HG02970 (cell line): ENCODE measurements at regions not wholly inside any gene's neighbourhood (a gene's known extent, or its start where the extent isn't known, plus 50 kb on each side); places are given as distances from the start of the nearest gene placed in this dataset.

Experiments
- ATAC-seq: cut with Tn5 transposase; IDR thresholded peaks from one replicate; pipeline ENCODE4 v1.9.1; 2021; ENCODE audit warnings: mild to moderate bottlenecking, moderate library complexity, moderate number of reproducible peaks; ENCODE audit not compliant: unreplicated experiment, low FRiP score

DNA sequence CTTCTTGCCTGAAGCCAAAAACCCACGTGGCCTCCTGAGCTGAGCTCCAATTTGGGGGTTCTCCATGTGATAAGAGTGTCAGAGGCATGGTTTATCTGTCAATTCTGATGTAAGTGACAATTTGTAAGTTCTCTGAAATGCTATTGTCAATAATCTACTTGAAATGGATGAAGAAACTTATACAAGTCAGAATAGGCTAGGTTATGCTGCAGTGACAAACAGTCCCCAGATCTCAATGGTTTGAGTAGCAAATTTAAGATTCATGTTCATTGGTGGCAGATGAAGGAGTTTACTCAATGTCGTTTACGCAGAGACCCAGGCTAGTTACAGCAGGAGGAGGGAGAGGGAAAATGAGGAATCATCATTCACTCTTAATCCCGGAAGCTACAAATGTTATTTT, 352.4 kb downstream of the KIF16B start:
- ATAC-seq = no peak

DNA sequence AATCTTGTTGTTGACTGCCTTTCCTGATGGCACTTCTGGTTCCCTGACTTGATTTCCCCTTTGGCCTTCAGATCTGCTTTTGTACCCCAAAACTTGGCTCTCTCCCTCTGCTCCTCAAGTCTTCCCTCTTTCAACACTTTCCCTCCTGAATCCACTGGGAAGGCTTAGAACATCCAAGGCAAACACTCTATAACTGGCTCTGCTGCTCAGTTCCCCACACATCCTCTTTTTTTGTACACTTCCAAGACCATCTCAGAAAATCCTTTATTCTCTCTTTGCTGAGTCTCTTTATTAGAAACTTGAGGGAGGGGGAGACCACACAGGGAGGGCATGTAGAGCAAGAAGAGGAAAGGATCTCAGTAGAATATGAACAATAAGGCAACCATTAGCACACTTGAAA, 354.1 kb downstream of the KIF16B start:
- no peak for ATAC-seq

DNA sequence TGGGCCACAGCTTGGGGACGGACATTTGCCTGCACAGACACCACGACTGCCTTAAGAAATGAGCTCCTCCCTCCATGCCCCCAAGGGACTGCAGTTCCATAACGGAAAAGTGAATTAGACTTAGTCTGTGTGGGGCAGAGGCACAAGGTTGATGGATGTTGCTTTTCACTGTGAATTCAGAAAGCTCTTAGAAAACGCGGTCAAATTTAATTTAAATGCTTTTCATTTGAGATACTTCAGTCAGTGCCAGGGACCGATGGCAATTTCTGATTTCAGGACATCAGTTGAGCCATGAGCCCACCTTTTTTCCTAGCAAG, 356.4 kb downstream of the KIF16B start:
- no peak for ATAC-seq

DNA sequence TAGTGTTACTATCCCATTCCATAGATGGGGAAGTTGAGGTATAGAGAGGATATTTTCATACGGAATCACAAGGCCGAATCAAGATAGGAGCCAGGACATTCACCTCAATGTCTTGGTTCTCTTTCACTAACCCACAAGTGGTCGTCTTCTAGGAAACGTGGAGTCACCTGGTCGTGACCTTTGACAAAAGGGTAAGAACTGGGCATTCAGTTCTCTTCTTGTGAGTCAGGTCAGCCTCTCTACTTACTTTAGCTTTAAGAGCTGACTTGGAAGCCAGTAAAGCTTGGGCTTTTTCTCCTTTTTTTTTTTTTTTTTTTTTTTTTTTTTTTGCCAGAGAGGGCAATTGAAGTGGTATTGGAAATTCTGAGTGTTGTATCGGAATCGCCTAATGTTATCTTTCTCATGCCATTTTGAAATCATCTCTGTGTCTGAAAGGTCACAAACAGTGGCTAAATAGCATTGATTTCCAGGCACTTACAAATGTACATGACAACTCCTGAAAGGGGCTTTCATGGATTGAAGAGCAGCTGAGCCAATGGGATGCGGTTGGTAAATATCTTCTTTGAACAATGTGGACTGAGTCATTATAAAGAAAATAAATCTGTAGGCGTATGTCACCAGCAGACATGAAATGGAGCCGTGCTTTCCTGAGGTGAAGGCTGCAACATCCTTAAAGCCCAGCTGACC, 356.9 kb downstream of the KIF16B start:
- no peak for ATAC-seq

DNA sequence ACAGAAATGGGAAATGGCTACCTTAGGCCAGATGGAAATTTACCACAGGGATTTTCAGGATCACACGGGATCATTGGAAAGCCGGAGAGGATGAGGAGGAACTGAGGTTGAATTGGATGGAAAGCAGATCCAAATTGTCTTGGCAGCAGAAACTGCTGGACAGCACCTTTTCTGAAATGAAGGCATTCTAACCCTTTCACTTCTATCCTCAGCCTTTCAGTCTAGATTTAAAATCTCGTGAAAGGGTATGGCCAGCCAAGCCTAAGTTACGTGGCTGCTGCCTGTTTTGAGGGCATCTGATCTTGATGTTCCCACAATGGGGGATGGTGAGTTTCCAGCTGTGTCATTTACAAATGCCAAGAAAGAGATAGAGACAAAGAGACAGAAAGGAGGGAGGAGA, 358.2 kb downstream of the KIF16B start:
- ATAC-seq = no peak

DNA sequence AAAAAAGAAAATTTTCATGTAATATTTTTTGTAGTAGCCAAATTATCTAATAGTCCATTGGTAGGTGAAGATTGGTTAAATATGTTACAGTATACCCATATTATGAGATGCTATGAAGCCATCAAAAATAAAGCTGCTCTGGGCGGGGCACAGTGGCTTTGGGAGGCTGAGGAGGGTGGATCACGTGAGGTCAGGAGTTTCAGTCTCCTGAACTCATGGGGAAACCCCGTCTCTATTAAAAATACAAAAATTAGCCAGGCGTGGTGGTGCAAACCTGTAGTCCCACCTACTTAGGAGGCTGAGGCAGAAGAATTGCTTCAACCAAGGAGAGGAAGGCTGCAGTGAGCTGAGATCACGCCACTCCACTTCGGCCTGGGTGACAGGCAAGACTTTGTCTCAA, 360.5 kb downstream of the KIF16B start:
- no peak for ATAC-seq

DNA sequence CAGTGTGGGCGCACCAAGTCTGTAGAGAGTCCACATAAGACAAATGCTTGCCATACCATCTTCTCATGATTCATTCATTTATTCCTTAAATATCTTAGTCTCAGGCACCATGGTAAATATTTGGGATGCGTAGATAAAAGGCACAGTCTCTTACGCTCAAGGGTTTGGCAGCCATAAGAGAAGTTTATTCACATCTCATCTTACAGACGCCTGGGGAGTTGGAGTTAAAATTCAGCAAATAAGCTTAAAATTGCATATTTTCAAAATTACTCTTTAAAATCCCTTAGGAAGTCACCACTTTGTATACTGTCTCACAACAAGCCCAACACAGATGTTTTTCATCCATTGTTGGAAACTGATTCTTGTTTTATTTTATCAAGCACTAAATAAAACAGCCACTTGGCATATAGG, 363.3 kb downstream of the KIF16B start:
- no peak for ATAC-seq

DNA sequence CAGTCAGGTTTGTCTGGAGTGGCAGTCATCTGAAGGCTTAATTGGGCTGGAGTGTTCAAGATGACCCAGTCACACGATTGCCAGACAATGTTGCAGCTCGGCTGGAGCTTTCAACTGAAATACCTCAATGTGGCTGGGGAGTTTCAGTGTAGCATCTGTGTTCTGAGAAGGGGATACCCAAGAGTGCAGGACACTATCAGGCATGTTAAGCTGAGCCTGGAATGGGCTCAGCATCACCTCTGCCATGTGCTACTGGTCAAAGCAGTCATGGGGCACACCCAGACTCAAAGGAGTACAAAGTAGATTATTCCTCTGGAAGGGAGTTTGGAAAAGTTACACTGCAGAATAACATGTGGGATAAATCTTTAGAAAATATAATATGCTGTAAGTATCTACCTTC, 363.9 kb downstream of the KIF16B start:
- ATAC-seq = no peak

DNA sequence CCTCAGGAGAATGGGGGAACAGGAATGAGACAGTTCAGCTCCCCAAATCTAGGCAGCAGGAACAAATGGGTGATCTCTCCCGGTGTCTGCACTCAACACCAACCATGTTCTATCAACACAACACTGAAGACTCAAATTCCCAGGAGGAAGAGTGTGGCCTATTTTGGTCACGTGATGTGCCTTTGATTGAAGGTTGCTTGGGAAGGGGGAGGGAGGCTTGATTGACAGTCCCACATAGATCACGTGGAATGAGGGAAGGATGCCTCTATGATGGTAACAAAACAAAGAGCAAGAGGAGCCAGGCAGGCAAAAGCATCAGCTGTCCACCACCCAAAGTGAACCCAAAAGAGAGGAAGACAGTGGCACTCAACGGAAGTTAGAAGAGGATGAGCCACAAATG, 364.8 kb downstream of the KIF16B start:
- ATAC-seq = no peak

DNA sequence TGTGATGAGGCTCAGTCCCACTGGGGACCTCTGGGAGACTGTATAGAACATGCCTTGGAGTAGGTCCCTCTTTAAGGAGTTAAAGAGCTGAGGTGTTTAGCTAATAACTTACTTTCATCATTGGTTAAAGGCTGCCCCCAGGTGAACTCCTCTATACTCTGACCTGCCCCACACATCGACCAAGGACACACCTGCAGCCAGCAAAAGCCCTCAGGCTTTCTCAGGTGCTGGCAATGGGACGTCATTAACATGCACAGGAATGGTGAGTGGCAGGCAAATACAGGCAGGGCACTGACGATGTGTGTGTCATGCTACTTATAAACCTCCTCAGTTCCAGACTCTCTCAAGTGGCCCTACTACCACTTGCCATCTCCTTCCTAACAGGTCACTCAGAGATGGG, 366.4 kb downstream of the KIF16B start:
- ATAC-seq = no peak

DNA sequence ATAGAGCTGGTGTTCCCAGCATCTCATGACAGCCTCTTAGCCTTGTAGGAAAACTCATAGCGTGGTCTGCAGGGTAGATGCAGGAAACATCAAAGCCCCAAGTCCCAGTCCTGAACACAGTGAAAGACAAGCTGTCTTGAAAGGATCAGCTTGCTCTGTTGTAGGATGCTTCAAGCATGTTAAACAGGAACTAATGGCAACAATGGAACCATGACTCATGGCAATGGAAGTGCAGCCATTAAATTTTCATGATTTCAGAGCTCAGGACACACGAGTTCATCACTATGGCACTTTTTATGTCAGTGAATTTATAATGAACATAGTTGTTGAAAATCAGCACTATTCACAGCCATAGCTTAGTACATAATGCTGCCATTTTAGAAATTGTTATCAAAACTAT, 367.7 kb downstream of the KIF16B start:
- ATAC-seq = no peak

DNA sequence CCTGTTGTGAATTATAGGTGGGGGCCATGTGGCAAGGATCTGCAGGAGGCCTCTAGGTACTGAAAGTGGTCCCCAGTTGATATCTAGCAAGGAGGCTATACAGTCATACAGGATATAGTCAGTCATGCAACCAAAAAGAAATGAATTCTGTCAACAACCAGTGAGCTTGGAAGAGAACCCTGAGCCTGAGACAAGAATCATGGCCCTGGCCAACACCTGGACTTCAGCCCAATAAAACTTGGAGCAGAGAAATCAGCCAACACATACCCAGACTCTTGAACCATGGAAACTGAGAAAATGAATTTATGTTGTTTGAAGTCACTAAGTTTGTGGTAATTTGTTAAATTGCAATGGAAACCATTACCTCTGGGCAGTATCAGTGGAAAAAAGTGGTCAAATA, 370.2 kb downstream of the KIF16B start:
- no peak for ATAC-seq

DNA sequence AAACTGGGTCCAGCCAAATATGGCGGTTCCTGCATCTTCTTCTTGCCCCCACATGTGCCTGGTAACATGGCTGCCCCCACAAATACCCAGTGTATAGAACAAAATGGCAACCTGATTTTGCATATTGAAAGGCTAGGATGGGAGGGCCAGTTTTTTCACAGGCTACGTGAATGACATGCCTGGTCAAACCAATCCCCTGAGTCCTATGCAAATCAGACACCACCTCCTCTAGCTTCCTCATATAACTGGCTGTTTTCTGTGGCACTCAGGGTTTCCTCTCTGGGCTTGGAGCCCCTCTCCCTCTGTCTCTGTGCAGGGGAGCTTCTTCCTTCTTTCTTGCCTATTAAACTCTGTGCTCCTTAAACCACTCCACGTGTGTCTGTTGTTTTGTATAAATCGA, 372.1 kb downstream of the KIF16B start:
- ATAC-seq = no peak

DNA sequence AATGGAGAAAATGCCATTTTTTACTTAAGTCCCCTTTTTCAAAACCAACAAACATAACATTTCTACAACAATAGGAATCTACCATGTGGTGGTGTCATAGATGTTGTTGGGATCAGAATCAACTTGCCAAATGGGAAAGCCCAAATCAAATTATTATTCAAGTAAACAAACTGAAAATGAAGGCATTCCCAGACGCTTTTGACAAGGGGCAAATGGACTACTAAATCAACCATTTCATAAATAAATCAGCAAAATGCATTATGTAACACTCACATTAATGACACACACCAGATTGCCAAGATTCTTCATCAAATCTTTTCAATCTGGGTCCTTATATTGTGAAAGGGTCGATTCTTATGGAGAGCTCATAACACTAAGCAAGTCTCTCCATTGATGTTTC, 375.6 kb downstream of the KIF16B start:
- ATAC-seq = no peak

DNA sequence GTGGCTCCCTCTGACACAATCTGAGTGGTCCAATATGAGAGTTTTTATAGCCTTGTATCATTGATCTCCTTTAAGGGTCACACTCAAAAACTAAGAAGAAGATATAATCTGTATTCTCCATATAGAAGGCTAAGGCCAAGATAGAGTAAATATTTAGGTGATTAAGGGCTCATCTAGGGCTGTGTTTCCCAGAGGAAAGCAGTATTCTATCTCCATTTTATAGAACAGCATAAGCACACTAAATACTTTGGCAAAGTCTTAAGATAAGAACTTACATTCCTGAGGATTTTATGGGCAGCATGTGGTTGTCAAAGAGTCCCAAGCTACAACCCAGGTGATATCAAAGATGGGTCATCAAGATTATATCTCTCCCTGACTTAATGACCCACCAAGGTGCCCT, 377.6 kb downstream of the KIF16B start:
- ATAC-seq = no peak

DNA sequence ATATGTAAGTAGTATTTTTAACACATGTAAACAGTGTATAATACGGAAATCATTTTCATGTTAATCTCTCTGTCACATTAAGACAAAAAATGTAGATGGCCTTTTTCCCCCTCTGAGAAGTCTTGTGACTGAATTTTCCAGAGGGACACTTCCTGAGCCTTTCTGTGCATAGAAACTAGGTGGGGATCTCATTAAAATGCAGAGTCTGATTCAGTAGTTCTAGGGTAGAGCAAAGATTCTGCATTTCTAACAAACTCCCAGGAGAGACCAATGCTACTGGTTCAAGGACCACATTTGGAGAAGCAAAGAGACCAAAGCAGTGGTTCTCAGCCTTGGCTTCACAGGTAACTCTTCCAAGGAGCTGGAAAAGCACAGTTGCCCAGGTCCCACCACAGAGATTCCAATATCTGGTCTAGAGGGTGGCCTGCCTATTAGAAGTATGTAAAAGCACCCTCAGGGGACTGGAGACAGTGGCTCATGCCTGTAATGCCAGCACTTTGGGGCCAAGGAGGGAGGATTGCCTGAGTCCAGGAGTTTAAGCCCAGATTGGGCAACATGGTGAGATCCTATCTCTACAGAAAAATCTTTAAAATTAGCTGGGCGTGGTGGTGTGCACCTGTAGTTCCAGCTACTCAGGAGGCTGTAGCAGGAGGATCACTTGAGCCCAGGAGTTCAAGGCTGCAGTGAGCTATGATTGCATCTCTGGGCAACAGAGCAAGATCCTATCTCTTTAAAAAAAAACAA, 378.5 kb downstream of the KIF16B start:
- no peak for ATAC-seq

DNA sequence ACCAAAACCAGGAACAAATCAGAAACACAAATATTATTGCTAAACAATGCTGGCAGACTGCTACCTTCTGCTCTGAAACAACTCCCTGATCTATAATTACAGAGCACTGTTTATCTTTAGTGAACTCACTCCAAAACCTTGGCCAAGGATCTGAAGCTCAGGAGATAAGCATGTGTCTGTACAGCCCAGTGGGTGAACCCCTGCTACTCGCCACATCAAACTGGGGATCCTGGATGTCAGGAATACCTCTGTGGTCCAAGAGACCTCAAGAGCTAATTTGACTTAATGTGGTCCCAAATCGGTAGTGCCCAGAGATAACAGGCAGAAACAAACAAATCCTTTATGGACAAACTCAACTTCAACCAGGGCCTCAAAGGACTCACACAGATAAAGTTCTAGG, 381.8 kb downstream of the KIF16B start:
- ATAC-seq = no peak

DNA sequence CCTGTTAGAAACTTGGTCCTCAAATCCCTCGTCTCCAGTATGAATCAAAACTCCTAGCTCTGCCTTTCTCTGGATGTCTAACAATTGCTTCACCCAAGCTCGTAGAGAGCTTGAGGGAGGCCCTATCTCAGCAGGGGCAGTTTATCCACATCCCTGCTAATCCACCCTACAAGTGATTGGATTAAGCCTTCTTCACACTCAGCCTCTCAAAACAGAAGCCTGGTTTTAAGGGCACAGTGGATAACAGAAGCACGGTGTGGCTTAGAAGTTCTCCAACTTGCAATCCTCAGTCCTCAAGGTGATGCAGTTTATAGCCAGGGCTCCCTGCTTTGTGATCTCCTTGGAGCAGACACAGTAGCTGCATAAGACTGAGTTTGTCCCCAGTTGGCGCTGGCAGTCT, 383.9 kb downstream of the KIF16B start:
- ATAC-seq = no peak

DNA sequence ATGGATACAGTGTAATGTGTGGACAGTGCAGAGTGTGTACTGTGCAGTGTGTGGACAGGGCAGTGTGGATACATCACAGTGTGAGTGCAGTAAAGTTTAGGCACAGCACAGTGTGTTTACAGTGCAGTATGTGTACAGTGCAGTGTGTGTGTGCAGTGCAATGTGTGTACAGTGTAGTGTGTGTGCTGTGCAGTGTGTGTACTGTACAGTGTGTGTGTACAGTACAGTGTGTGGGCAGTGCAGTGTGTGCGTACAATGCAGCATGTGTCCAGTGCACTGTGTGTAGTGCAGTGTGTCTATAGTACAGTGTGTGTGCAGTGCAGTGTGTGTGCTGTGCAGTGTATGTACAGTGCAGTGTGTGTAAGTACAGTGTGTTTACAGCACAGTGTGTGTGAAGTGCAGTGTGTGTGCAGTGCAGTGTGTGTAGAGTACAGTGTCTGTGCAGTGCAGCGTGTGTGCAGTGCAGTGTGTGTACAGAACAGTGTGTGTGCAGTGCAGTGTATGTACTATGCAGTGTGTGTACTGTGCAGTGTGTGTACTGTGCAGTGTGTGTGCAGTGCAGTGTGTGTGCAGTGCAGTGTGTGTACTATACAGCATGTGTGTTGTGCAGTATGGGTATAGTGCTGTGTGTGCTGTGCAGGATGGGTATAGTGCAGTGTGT, 385.2 kb downstream of the KIF16B start:
- no peak for ATAC-seq

DNA sequence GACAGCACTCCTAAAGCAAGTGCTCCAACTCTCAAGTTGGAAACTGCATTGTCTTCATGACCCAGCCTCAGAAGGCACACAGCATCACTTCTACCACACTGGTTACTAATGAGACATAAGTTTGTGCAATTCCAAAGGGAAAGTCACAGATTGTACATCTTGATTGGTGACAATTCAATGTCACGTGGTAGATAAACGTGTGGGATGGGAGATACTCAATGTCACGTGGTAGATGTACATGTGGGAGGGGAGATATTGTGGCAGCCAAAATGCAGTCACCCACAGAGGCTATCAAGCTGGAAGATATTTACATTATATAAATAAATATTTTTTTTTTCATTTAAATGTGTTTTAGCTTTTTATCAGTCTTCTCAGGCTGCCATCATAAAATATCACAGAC, 393.3 kb downstream of the KIF16B start:
- no peak for ATAC-seq

DNA sequence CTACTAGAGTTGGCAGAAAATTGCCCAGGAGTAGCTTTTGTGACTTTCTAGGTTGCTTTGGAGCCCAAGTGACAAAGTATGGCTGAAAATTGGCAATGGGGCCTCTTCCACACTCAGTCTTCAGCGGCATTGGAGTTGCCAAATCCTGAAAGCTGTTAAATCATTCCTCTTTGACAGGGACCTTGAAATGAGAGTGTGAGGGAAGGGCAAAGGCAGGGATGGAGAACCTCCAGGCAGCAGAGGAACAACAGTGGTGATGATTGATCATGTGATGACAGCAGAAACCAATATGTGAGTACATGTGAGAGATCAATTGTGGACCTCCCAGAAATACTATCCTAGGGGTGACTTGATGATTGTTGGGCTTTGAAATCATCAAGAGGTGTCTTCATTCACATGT, 393.9 kb downstream of the KIF16B start:
- no peak for ATAC-seq

DNA sequence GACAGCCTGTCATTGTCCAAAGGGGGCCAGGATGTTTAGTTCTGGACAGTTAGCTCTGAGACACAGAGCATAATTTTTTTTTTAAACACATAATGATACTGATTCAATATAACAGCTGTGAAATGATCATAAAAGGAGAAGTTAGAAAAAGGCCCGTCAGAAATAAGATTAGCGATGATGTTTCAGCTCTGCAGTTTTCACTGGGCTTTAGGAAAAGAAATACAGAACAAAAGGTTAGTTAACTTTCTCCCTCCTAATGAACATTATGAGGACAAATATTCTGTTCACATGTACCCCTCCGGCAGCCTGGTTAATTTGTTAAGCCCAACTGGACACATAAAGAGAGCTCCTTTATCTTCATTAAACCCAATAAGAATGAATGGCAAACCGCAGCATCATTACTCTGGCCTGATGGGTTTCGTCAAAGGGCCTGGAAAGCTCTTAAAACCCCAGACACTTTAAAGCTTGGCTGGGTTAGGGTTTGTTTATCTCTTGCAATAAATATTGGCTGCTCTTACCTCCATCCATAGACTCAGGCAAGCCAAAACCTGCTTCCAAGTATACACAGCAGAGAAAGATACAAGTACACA, 394.6 kb downstream of the KIF16B start:
- no peak for ATAC-seq
